GM12865 (cell line): ENCODE measurements at regions not wholly inside any gene's neighbourhood (a gene's known extent, or its start where the extent isn't known, plus 50 kb on each side); places are given as distances from the start of the nearest gene placed in this dataset.

Experiments used
- DNase-seq: peaks from one replicate; pipeline ENCODE4 v3.0.0; 2010; ENCODE audit warnings: low read depth
- H3K4me3 ChIP-seq: 2 replicates; pipeline ENCODE4 v1.5.1; 2011; ENCODE audit warnings: mild to moderate bottlenecking, low read depth, low read length, control low read depth
- CTCF ChIP-seq: IDR thresholded peaks from 2 replicates; pipeline ENCODE4 v1.5.1; 2011; ENCODE audit warnings: low read length, control low read depth, low read depth, inconsistent platforms; ENCODE audit not compliant: insufficient read depth; ENCODE audit errors: missing control alignments

- no peak overlapping the region for H3K4me3 ChIP-seq
- DNase-seq, result no peak
- no peak for TF ChIP-seq CTCF
These were observed 193.7 kb downstream of the TTC39B start for GRCh38 chr9:15113288-15113687.

GRCh38 chr9:15111071-15111470 is 195.9 kb downstream of the TTC39B start:
- no peak for DNase-seq
- TF ChIP-seq CTCF, result no peak
- no peak overlapping the region for H3K4me3 ChIP-seq

GRCh38 chr9:15104826-15105420 is 194.7 kb upstream of the FREM1 start:
- peak; percentile 76 for TF ChIP-seq CTCF
- DNase-seq, result peak; percentile 50
- no peak overlapping the region for H3K4me3 ChIP-seq

- no peak for DNase-seq
- TF ChIP-seq CTCF, result no peak
- no peak overlapping the region for H3K4me3 ChIP-seq
These were observed 193.1 kb upstream of the FREM1 start for GRCh38 chr9:15103290-15103689.

- no peak for DNase-seq
- TF ChIP-seq CTCF, result no peak
- H3K4me3 ChIP-seq, result no peak overlapping the region
These were observed 190.9 kb upstream of the FREM1 start for GRCh38 chr9:15101095-15101494.

- no peak overlapping the region for H3K4me3 ChIP-seq
- no peak for DNase-seq
- TF ChIP-seq CTCF, result no peak
These were observed 190.3 kb upstream of the FREM1 start for GRCh38 chr9:15100571-15100970.

- no peak for TF ChIP-seq CTCF
- DNase-seq, result no peak
- no peak overlapping the region for H3K4me3 ChIP-seq
These were observed 186.7 kb upstream of the FREM1 start for GRCh38 chr9:15096972-15097371.
